Thyroid gland (tissue), 4 donors: ENCODE measurements at regions not wholly inside any gene's neighbourhood (a gene's known extent, or its start where the extent isn't known, plus 50 kb on each side); places are given as distances from the start of the nearest gene placed in this dataset.

ENCODE experiments used
- CTCF ChIP-seq, 6 experiments: fragments of 200-600 bp in 3 of 6; fragments of 450-650 bp in 3 of 6; sonication (generic) in 3 of 6; IDR thresholded peaks; one replicate each; pipeline ENCODE4 v1.5.1; 2016 to 2019; ENCODE audit warnings: antibody characterized with exemption in 6 of 6, mild to moderate bottlenecking in 2 of 6, inconsistent platforms in 1 of 6, moderate library complexity in 1 of 6
- POLR2A ChIP-seq, 2 donors: fragments of 450-650 bp; IDR thresholded peaks; one replicate each; pipeline ENCODE4 v1.6.1; 2017; ENCODE audit warnings: antibody characterized with exemption in 2 of 2, mild to moderate bottlenecking in 2 of 2, moderate library complexity in 1 of 2

- TF ChIP-seq CTCF (IDR thresholded peaks at IDR 0.05) (no peak), POLR2A (IDR thresholded peaks at IDR 0.05) (no peak)
Observed at GRCh38 chrX:147832707-147833348, 78.9 kb upstream of the FMR1 start.
